Upper lobe of left lung (tissue), 6 donors: ENCODE measurements at regions not wholly inside any gene's neighbourhood (a gene's known extent, or its start where the extent isn't known, plus 50 kb on each side); places are given as distances from the start of the nearest gene placed in this dataset.

Experiments
- ATAC-seq, 2 donors: fragments of 200-7000 bp; cut with Tn5 transposase; one replicate each; pipeline ENCODE4 v1.9.1; 2022; ENCODE audit warnings: mild to moderate bottlenecking in 2 of 2, moderate library complexity in 2 of 2; ENCODE audit not compliant: low FRiP score in 2 of 2
- DNase-seq, 2 donors: peaks; one replicate each; pipeline ENCODE4 v3.0.0-alpha.2; 2019 to 2020
- H3K27ac ChIP-seq, 4 donors: fragments of 200-600 bp; sonication (generic); one replicate each; pipeline ENCODE4 v1.5.1; 2016 to 2019
- H3K27me3 ChIP-seq, 4 donors: fragments of 200-600 bp; sonication (generic); one replicate each; pipeline ENCODE4 v1.5.1; 2017 to 2019
- H3K36me3 ChIP-seq, 4 donors: fragments of 200-600 bp; sonication (generic); one replicate each; pipeline ENCODE4 v1.5.1; 2016 to 2019
- H3K4me1 ChIP-seq, 4 donors: fragments of 200-600 bp; sonication (generic); one replicate each; pipeline ENCODE4 v1.5.1; 2018 to 2019
- H3K4me3 ChIP-seq, 4 donors: fragments of 200-600 bp; sonication (generic); one replicate each; pipeline ENCODE4 v1.5.1; 2017 to 2019; ENCODE audit warnings: mild to moderate bottlenecking in 2 of 4, moderate library complexity in 1 of 4
- H3K9me3 ChIP-seq, 4 donors: fragments of 200-600 bp; sonication (generic); one replicate each; pipeline ENCODE4 v1.5.1; 2018 to 2019
- CTCF ChIP-seq, 6 experiments: fragments of 450-650 bp in 4 of 6; fragments of 200-600 bp in 2 of 6; sonication (generic) in 2 of 6; IDR thresholded peaks; one replicate each; pipeline ENCODE4 v1.5.1; 2016 to 2019; ENCODE audit warnings: antibody characterized with exemption in 6 of 6
- EP300 ChIP-seq, 4 donors: sonication (generic); formaldehyde crosslinking; IDR thresholded peaks; one replicate each; pipeline ENCODE4 v1.5.1; 2017; ENCODE audit warnings: antibody characterized with exemption in 4 of 4, control low read depth in 2 of 4
- POLR2A ChIP-seq, 4 donors: fragments of 450-650 bp; IDR thresholded peaks; one replicate each; pipeline ENCODE4 v1.5.1; 2016 to 2017; ENCODE audit warnings: antibody characterized with exemption in 4 of 4, mild to moderate bottlenecking in 2 of 4
- POLR2AphosphoS5 ChIP-seq, 2 donors: sonication (generic); formaldehyde crosslinking; IDR thresholded peaks; one replicate each; pipeline ENCODE4 v1.5.1; 2017; ENCODE audit warnings: antibody characterized with exemption in 2 of 2
- WGBS, 2 donors: methylation state at CpG; one replicate each; pipeline ENCODE4 v1.1.5; 2017 to 2018; 5-methylcytosine and 5-hydroxymethylcytosine counted together
- donor health status: DM: no; HTN: no; CAD: no; lungs with moderate emphysema.
- donor health status: DM: no; HTN: yes; CAD: no; lungs with severe emphysema.

GRCh38 chrX:40267334-40268187 lies 169.8 kb upstream of the BCOR start:
- ATAC-seq (peak in 1 of 2 donors; percentile 61), DNase-seq (no peak)
- no peaks in the 10 kb centered on the region for H3K36me3 ChIP-seq
- no peaks in the 10 kb centered on the region for H3K9me3 ChIP-seq
- TF ChIP-seq CTCF (IDR thresholded peaks at IDR 0.05): no peak
- TF ChIP-seq POLR2A (IDR thresholded peaks at IDR 0.05): no peak
- no peak for TF ChIP-seq EP300 (IDR thresholded peaks at IDR 0.05)
- TF ChIP-seq POLR2AphosphoS5 (IDR thresholded peaks at IDR 0.05): no peak
- peaks cover 6 to 21% (median 8%) of the 10 kb centered on the region in 4 donors for H3K4me1 ChIP-seq
- peak overlapping the region in 3 of 4 donors; percentile 41 to 53 (median 52) for H3K4me3 ChIP-seq
- no peaks in the 10 kb centered on the region for H3K27me3 ChIP-seq
- peak overlapping the region; percentile 58 to 71 (median 67) for H3K27ac ChIP-seq
- 10 to 24% methylated on average over 14 to 26 of the region's 29 CpGs for WGBS, 2 donors

- peaks cover 12 to 29% (median 15%) of the 10 kb centered on the region in 4 donors for H3K4me1 ChIP-seq
- no peaks in the 10 kb centered on the region for H3K27me3 ChIP-seq
- H3K27ac ChIP-seq: peak overlapping the region; percentile 58 to 71 (median 67)
- H3K9me3 ChIP-seq: no peaks in the 10 kb centered on the region
- DNase-seq: peak; percentile 68 to 93
- peak; percentile 76 to 93 for ATAC-seq
- no peaks in the 10 kb centered on the region for H3K36me3 ChIP-seq
- TF ChIP-seq CTCF (IDR thresholded peaks at IDR 0.05) (peak; percentile 58 to 80 (median 72)), POLR2A (IDR thresholded peaks at IDR 0.05) (no peak), POLR2AphosphoS5 (IDR thresholded peaks at IDR 0.05) (peak in 1 of 2 donors; percentile 21), EP300 (IDR thresholded peaks at IDR 0.05) (no peak)
- WGBS, 2 donors: 22 to 23% methylated on average over 8 to 25 of the region's 42 CpGs
- peak overlapping the region; percentile 32 to 53 (median 46) for H3K4me3 ChIP-seq
Observed at GRCh38 chrX:40266490-40267333, 169.0 kb upstream of the BCOR start.

- Histone ChIP-seq H3K27ac (no peak overlapping the region), H3K4me3 (no peak overlapping the region), H3K36me3 (no peaks in the 10 kb centered on the region), H3K4me1 (peaks cover 13 to 36% (median 17%) of the 10 kb centered on the region in 4 donors), H3K9me3 (no peaks in the 10 kb centered on the region), H3K27me3 (no peaks in the 10 kb centered on the region)
- 45 to 50% methylated on average over 7 of the region's 7 CpGs for WGBS, 2 donors
- no peak for TF ChIP-seq EP300 (IDR thresholded peaks at IDR 0.05)
- TF ChIP-seq CTCF (IDR thresholded peaks at IDR 0.05): no peak
- TF ChIP-seq POLR2A (IDR thresholded peaks at IDR 0.05): no peak
- no peak for TF ChIP-seq POLR2AphosphoS5 (IDR thresholded peaks at IDR 0.05)
- DNase-seq: no peak
- ATAC-seq: no peak
Observed at GRCh38 chrX:40265936-40266335, 168.2 kb upstream of the BCOR start.

- WGBS, 2 donors: 34 to 51% methylated on average over 2 to 8 of the region's 8 CpGs
- DNase-seq (no peak), ATAC-seq (no peak)
- peaks cover 15 to 36% (median 17%) of the 10 kb centered on the region in 4 donors for H3K4me1 ChIP-seq
- H3K36me3 ChIP-seq: no peaks in the 10 kb centered on the region
- H3K27ac ChIP-seq: peak overlapping the region; percentile 74 to 81 (median 77)
- H3K27me3 ChIP-seq: no peaks in the 10 kb centered on the region
- no peaks in the 10 kb centered on the region for H3K9me3 ChIP-seq
- TF ChIP-seq EP300 (IDR thresholded peaks at IDR 0.05): no peak
- TF ChIP-seq POLR2A (IDR thresholded peaks at IDR 0.05): no peak
- no peak for TF ChIP-seq CTCF (IDR thresholded peaks at IDR 0.05)
- TF ChIP-seq POLR2AphosphoS5 (IDR thresholded peaks at IDR 0.05): no peak
- no peak overlapping the region for H3K4me3 ChIP-seq
Observed at GRCh38 chrX:40263014-40263560, 165.3 kb upstream of the BCOR start.
